HG03520 (cell line): ENCODE measurements at regions not wholly inside any gene's neighbourhood (a gene's known extent, or its start where the extent isn't known, plus 50 kb on each side); places are given as distances from the start of the nearest gene placed in this dataset.

Experiments
- ATAC-seq: cut with Tn5 transposase; IDR thresholded peaks from one replicate; pipeline ENCODE4 v1.9.1; 2021; ENCODE audit warnings: mild to moderate bottlenecking, moderate library complexity; ENCODE audit not compliant: unreplicated experiment

DNA sequence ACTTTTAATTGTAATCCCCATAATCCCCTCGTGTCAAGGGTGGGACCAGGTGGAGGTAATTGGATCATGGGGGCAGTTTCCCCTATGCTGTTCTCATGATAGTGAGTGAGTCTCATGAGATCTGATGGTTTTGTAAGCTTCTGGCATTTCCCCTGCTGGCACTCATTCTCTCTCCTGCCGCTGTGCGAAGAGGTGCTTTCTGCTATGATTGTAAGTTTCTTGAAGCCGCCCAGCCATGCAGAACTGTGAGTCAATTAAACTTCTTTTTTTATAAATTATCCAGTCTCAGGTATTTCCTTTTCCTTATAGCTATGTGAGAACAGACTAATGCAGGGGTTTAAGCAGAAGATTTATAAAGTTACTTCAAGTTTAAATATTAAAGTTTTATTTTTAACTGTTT lies 655.2 kb downstream of the EPHA4 start:
- no peak for ATAC-seq

DNA sequence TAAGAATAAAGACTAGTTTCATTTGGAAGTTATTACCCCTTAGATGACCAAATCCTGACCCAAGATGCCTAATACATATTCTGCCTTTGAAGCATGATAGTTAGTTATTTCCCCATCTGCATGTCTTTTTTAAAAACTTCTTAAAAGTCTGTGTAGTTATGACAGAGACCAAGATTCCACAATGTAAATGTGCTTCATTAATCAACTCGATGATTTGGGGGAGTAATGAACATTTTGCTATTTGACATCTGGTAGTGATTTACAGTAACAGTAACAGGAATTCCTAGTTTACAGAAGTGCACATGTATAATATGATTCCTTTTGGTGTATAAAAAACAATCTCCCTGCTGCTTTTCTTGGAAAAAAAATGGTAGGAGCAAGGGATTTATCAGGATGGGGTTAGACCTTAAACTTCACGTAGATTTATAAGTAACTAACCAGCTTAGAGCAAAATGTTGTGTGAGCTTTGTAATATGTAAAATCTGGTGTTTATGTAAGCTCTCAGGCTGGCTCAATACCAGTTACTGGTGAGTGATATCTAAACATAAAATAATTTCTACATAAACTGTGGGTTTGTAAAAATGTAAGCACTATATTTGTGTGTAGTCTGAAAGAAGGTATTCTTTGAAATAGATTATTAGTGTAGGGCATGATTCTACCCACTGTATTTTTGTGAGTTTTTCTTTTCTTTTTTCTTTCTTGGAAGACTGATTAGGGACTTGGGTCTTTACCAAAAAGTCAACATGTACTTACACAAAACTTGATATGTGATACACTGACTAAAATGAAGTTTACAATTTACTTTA lies 641.6 kb downstream of the EPHA4 start:
- no peak for ATAC-seq

DNA sequence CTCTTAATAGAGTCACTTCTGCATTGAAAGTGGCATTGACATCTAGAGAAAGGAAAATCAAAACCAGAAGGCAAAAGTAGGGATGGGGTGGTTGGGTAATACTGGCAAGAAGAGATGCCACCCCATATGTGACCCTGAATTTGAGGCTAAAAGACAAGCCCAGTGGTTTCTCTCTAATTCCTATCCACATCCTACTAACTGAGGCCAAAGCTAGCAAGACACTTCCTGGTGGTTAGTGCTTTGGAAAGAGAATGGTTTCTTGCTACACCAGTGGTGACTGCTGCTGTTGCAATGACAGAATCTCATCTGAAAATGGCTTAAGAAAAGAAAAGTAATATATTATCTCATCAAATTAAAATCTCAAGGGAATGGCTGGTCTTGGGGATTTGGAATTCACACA lies 640.6 kb downstream of the EPHA4 start:
- no peak for ATAC-seq

DNA sequence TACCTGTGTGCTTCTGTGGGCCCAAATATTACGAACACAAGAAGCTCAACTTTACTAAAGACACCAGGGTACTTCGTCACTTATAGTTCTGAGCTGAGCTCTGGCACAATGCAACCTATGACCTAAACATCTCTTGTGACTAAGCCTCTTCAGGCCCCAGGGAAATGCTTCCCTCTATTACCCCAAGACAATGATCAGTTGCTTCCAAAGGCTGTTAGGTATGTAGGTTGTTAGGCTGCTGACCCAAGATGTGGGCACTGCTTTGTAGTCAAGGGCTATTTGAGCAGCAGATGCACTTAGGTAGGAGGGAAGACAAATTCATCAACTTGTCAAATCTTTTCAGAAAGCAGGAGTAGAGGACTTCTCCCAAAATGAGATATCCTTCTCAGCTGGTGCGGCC lies 640.1 kb downstream of the EPHA4 start:
- ATAC-seq, result no peak

DNA sequence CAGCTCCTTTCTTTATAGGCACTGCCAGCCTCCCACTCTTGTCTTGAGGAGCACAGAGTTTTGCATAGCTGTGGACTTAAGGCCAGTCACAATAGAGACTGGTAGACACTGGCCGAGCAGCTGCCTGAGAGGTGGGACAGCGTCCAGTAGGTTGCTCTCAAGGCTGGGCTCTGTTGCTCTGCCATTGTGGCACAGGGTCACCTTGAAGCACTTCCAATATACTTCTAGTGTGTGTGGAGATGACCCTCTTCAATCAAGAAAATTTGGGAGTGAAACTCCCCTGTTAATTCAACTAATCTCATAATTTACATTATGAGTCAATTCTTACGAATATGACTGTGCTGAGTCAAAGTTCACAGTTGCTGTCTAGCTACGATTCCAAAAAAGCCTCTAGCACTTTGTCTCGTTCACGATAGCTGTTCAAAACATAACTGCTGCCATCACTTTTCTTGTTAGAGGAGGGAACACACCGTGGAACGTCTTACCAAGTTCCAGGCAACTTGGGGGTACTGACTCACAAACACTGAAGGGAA lies 636.2 kb downstream of the EPHA4 start:
- peak; percentile 77 for ATAC-seq

DNA sequence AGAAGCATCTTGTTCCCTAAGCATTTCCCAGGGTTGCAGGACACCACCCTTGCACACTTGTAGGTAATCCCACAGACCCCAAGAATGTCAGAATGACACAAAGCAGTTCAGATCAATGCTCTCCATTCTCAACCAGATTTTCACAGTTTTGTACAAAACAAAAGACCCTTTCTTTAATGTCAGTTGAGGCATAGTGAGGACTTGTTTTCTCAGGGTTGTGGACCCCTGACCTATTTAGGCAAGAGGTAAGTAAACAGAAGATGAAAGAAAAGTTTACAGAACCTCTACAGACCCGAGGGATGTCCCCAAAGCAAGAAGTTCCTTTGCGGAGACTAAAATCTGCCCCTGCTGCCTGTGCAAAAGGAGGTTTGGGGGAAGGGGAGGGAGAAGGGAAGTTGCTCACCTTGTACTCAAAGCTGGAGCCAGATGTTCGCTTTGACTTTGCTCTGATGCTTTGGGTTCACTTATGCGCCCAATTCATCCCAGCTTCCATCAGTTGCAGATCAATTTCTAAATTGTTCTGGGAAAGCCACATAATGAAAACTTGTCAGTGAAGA lies 635.4 kb downstream of the EPHA4 start:
- ATAC-seq, result no peak

DNA sequence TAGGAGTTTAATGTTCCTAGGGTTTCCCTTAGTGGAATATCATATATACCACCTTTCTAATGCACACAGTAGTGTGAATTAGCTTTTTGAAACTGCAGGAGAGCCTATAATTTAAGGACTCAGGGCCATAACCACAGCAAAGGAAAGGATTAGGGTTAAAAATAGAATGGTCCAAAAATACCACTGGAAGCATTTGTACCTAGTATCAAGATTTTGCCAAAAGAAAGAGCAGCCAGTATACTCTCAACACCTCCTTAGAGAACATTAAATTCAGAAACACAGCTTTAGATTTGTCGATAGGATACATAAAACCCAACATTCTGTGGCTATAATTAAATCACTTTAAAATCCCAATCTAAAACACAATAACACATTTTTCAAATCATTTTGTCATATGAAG lies 634.9 kb downstream of the EPHA4 start:
- ATAC-seq, result no peak

DNA sequence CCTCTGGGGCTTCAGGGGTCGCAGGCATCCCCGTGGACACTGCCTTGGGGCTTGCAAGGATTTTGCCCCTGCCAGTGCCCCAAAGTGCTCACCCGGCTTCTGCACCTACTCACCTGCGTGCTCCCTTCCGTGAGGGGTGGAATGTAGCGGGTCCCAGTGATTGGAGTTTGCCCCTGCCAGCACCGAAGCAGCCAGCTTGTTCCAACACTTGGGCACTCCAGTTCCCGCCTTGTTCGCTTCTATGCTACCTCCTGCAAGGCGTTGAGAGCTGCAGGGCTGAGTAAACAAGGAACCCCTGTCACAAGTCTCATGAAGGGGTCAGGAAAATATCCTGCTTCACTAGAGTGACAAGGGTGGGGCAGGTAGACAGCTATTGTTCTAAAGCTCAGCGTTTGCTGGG lies 631.5 kb downstream of the EPHA4 start:
- no peak for ATAC-seq

DNA sequence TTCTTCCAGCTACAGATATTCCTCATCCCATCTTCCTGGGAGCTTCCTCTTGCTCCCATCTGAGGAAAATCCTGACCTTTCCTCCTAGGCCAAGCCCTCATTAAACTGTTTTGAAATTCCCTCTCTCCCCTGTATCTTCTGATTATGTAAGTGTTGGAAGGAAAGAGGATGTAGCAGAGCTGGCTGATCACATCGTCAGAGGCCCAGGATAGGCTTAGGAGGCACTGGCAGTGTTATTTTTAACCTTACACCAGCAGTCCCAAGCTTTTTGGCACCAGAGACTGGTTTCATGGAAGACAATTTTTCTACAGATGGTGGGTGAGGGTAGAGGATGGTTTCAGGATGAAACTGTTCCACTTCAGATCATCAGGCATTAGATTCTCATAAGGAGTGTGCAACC lies 630.4 kb downstream of the EPHA4 start:
- ATAC-seq, result no peak

DNA sequence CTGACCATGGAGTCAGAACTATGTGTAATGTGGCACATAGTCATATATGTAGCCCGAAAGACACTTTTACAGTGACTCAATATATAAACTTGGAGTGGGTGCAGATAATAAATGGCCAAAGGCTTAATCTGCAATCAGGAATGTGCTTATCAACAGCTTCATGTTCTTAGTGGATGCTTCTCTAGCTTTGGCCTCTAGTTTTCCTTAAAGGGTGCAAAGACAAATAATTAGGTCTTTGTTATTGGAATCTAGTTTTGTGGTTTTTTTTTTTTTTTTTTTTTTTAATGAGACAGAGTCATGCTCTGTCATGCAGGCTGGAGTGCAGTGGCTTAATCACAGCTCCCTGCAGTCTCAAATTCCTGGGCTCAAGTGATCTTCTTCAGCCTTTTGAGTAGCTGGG lies 625.6 kb downstream of the EPHA4 start:
- ATAC-seq, result no peak

DNA sequence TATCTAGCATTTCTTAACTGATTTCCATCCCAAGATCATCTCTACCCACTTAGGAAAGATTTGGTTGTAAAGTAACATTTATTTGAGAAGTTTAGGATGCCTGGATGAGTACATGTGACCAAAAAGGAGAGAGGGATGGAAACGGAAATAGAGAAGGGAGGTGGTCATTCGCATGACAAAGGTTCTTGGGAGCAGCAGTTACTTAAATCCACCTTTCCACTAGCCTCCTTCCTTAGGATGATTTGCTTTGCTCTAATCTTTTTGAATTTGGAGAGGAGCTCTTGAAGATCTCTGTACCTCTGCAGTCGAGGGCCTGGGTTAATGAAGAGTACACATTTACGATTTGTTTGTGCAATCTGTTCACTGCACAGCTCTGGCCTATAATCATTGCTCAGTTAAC lies 623.5 kb downstream of the EPHA4 start:
- no peak for ATAC-seq

DNA sequence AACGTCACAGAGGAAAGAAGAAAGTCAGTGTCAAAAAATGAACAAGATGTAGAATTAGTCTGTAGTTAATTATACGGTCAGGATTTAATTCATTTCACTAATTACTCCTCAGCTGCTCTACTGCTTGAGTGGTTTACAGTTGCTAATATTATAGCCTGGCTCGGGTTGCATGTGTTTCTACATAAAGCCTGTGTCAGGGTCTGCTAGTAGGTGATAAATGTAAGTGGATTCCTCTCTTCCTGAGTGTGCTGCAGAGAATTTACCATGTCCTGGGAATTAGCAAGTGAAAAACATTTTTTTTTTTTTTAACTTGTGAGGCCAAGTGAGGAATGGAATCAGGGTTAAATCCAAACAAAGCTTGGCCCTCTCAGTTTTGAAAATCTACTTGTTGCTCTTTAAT lies 622.6 kb downstream of the EPHA4 start:
- ATAC-seq, result no peak

DNA sequence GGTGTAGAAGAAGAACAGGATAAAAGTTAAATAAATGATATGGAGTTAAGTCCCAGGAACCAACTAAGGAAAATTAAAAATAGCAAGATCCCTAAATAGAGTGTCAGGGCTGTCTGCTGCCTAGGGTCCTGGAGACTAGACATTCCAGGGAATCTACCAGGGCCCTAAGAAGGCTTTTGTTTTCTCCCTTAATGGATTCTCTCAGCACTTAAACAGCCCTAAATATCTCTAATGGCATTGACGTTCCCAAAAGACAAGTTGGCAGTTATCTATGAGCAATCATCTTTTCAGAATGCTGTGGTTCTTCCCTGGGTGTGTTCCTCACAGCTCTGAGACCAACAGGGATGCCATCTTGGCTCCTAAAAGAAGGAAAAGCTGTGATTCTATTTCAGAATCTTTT lies 616.3 kb downstream of the EPHA4 start:
- ATAC-seq, result no peak

DNA sequence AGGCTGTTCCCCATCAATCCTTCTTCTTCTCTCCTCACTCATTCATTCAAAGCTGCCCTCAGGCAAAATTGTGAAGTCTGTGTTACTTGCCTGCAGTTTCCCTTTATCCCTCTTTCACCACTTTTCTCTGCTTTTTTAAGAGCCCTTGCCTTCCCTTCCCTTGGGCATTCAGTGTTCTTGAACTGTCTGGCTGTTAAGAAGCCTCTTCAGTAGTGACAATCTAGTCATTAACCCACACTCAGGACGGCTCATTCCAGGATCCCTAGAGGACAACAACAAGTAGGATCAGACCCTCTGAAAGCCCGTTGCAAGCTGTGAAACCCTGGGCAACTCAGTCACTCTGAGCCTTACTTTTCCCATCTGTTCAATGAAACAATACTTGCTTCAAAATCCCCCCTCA lies 615.7 kb downstream of the EPHA4 start:
- ATAC-seq, result no peak

DNA sequence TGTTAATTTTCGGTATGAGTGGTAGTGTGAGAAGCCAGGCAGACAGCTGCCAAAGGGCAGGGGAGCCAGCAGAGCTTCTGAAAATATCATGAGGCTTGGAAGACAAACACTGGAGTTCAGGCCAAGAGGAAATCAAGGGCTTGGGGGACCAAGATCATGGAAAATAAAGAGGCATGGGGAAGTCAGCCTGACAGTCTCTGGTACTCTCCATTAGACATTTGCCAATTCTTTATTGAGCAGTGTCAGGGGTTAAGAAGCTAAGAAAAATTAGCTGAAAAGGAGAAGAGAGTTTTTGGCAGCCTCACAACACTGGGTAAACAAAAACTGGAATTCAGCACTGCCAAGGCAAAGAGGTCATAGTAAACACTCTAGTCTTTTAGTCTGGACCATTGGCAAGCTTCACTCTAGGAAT lies 612.7 kb downstream of the EPHA4 start:
- ATAC-seq, result no peak

DNA sequence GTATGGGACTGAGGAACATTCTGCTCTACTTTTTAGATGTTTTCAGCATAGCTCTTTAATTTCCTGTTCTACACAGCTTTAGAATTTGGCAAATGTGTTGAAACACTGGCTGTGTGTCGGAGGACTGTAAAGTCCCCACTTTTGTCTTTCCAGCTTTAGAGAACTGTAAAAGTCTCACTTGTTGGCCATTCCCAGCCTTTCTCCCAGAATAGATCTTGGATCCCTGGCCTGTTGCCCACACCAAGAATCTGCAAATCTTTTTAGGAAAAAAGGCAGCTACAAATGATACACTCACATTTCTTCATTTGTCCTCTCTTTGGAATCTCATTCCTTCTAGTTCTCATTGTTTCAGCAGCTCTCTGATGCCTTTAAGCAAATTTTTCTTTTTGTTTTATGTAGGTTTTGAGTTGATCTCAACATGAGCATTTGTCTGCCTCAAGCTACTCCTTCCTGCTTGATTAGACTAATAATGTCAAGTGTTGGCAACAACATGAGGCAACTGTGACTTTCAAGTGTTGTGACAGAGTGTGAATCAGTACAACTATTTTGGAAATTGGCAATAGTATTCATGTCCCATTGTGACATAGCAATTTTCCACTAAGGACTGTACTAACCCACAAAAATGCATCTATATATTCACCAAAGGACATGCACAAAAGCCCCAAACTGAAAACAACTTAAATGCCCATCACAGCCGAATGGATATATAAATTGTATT lies 610.8 kb downstream of the EPHA4 start:
- no peak for ATAC-seq

DNA sequence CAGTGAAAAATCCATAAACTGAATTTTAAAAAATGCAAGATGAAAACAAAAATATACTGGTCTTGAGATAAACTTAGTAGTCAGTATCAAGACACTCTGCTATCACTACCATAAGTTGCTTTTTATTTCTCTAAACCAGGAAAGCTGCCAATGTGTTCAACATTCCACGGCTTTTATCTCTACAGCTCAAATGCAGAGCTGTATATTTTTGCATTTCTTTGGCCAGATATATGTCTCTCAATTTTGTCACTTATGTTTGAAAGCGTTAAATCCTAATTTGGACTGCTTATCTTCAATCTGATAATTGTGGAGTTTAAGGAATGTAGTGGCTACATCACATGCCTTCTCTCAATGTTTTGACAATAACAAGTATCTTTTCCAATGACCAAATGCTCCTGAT lies 609.5 kb downstream of the EPHA4 start:
- no peak for ATAC-seq

DNA sequence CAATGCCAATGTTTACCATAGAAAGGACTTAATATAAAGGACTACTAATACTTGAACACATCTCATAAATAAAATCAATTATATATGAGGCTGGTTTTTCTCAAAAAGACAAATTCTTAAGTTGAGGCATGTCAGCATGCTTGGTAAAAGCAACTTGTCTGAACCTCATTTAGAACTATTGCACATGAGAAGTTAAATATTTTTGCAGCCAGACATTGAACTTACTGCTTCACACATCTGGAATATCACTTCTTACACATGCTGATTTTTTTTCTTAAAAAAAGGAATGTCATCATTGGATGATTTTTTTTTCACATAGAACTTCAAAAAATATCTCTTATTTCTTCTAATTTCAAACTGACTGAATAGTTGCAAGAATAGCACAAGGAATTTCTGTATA lies 609.0 kb downstream of the EPHA4 start:
- ATAC-seq, result no peak

DNA sequence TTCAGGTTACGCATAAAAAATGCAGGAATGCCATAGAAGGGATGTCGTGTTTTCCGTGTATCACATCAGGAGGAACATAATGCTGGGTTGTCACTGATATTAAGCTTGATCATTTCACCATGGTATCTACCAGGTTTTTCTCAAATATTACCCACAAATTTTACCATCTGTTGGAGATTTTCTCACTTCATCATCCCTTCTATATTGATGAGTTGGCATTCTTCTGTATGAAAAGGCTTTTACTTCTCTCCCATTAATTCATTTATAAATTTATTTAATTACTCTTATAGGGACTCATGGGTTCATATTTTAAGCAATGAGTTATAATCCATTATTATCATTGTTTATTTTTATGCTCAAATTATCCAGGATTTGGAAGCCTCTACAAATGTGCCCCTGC lies 608.2 kb downstream of the EPHA4 start:
- ATAC-seq, result no peak

DNA sequence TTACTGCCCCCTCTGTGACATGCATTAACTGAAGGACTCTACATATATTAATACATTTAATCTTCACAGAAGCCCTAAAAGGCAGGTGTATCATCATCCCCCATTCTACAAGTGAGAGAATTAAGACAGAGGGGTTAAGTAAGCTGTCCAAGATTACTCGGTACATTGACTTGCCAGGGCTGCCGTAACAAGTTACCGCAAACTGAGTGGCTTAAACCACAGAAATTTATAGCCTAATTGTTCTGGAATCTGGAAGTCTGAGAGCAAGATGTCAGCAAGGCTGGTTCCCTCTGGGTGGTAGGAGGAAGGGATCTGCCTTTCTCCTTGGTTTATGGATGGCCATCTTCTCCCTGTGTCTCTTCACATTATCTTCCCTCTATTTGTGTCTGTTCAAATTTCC lies 605.5 kb downstream of the EPHA4 start:
- ATAC-seq, result no peak

DNA sequence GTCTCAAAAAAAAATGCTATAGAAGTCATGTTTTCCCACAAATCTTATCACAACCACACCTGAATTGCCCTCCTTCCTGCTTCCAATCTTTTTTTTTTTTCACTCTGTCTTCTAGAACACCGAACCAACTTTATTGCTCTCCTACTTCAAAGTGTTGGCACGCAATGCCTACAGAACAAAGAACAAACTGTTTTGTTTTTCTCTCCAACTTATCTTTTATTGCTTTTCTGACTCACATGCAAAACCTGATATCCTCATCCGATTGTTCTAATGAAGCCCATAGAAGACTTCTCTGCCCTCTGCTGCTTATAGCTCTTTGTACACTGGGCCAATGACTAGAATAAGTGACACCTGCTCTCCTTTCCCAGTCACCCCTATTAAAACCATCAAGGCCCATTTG lies 602.8 kb downstream of the EPHA4 start:
- no peak for ATAC-seq
